OCI-LY7 (cell line): ENCODE measurements at regions not wholly inside any gene's neighbourhood (a gene's known extent, or its start where the extent isn't known, plus 50 kb on each side); places are given as distances from the start of the nearest gene placed in this dataset.

ENCODE experiments used
- EZH2phosphoT487 ChIP-seq: fragments of 200-600 bp; sonication (generic); IDR thresholded peaks from 2 replicates; pipeline ENCODE4 v1.6.1; 2018; ENCODE audit warnings: low read depth, borderline replicate concordance, mild to moderate bottlenecking, mixed run types, antibody characterized with exemption, low read length, moderate library complexity, mixed read lengths
- TF ChIP-seq, protein P1 (sequence below): fragments of 200-600 bp; sonication (generic); conservative IDR thresholded peaks from 2 replicates; pipeline ENCODE4 v1.5.1; 2014; ENCODE audit warnings: mild to moderate bottlenecking, antibody characterized with exemption, low read length, moderate library complexity, mixed read lengths

- TF ChIP-seq, protein P1, sequence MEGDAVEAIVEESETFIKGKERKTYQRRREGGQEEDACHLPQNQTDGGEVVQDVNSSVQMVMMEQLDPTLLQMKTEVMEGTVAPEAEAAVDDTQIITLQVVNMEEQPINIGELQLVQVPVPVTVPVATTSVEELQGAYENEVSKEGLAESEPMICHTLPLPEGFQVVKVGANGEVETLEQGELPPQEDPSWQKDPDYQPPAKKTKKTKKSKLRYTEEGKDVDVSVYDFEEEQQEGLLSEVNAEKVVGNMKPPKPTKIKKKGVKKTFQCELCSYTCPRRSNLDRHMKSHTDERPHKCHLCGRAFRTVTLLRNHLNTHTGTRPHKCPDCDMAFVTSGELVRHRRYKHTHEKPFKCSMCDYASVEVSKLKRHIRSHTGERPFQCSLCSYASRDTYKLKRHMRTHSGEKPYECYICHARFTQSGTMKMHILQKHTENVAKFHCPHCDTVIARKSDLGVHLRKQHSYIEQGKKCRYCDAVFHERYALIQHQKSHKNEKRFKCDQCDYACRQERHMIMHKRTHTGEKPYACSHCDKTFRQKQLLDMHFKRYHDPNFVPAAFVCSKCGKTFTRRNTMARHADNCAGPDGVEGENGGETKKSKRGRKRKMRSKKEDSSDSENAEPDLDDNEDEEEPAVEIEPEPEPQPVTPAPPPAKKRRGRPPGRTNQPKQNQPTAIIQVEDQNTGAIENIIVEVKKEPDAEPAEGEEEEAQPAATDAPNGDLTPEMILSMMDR: no peak
- TF ChIP-seq EZH2phosphoT487: no peak
Observed at GRCh38 chr9:18059447-18059846, 414.5 kb upstream of the ADAMTSL1 start.
